CD8-positive, alpha-beta memory T cell (primary cell): ENCODE measurements at regions not wholly inside any gene's neighbourhood (a gene's known extent, or its start where the extent isn't known, plus 50 kb on each side); places are given as distances from the start of the nearest gene placed in this dataset.
"Not testable (repeated sequence)": the region's sequence is repeated elsewhere in the genome, so short reads cannot be mapped to it uniquely, and the experiment has no call there.

Source experiments
- CTCF ChIA-PET: fragments of 350-600 bp; sonication (Branson Sonifier 250); formaldehyde crosslinking; loops from one replicate; lab custom pipeline; 2021; ENCODE audit warnings: antibody characterized with exemption; lab: Charles Lee
- POLR2A ChIA-PET: fragments of 350-600 bp; sonication (Branson Sonifier 250); formaldehyde crosslinking; loops from one replicate; lab custom pipeline; 2021; ENCODE audit warnings: antibody characterized with exemption; lab: Charles Lee
- DNase-seq, 5 donors: peaks; one replicate each; pipeline versions ENCODE4 v3.0.0 to v3.0.0-alpha.2; 2020 to 2022; ENCODE audit warnings: mixed read lengths in 1 of 5
- H3K27ac ChIP-seq: one replicate; pipeline ENCODE4 v1.7.0; 2013; ENCODE audit warnings: low read depth, mild to moderate bottlenecking, low read length, moderate library complexity
- H3K27me3 ChIP-seq: 2 replicates; pipeline ENCODE4 v1.7.0; 2013; ENCODE audit warnings: low read length, mild to moderate bottlenecking; ENCODE audit not compliant: insufficient read depth, poor library complexity, severe bottlenecking
- H3K36me3 ChIP-seq: 2 replicates; pipeline ENCODE4 v1.7.0; 2013; ENCODE audit warnings: mild to moderate bottlenecking, low read length, moderate library complexity; ENCODE audit not compliant: insufficient read depth
- H3K4me1 ChIP-seq: 2 replicates; pipeline ENCODE4 v1.7.0; 2013; ENCODE audit warnings: mild to moderate bottlenecking, low read length, moderate library complexity; ENCODE audit not compliant: insufficient read depth
- H3K4me3 ChIP-seq: 2 replicates; pipeline ENCODE4 v1.7.0; 2013; ENCODE audit warnings: mild to moderate bottlenecking, low read length
- H3K9me3 ChIP-seq: 2 replicates; pipeline ENCODE4 v1.7.0; 2013; ENCODE audit warnings: mild to moderate bottlenecking, low read length
- H3K27ac Mint-ChIP-seq, 8 donors: one replicate each; pipeline ENCODE4 v1.8.0; 2020 to 2021; ENCODE audit warnings: mixed read lengths in 8 of 8, mild to moderate bottlenecking in 6 of 8, inconsistent platforms in 3 of 8, moderate library complexity in 3 of 8
- H3K27me3 Mint-ChIP-seq, 2 donors: one replicate each; pipeline ENCODE4 v1.8.0; 2020 to 2021; ENCODE audit warnings: mixed read lengths in 2 of 2, mild to moderate bottlenecking in 1 of 2, moderate library complexity in 1 of 2
- H3K36me3 Mint-ChIP-seq, 3 donors: one replicate each; pipeline ENCODE4 v1.8.0; 2020 to 2021; ENCODE audit warnings: mixed read lengths in 3 of 3, inconsistent platforms in 1 of 3, mild to moderate bottlenecking in 1 of 3
- H3K4me1 Mint-ChIP-seq, 3 donors: one replicate each; pipeline ENCODE4 v1.8.0; 2020 to 2021; ENCODE audit warnings: mixed read lengths in 3 of 3, inconsistent platforms in 1 of 3, mild to moderate bottlenecking in 1 of 3
- H3K4me3 Mint-ChIP-seq, 7 donors: one replicate each; pipeline ENCODE4 v1.8.0; 2020 to 2021; ENCODE audit warnings: mixed read lengths in 7 of 7, mild to moderate bottlenecking in 6 of 7, moderate library complexity in 4 of 7, inconsistent platforms in 2 of 7
- H3K9me3 Mint-ChIP-seq, 5 donors: one replicate each; pipeline ENCODE4 v1.8.0; 2020 to 2022; ENCODE audit warnings: mixed read lengths in 5 of 5, mild to moderate bottlenecking in 3 of 5, moderate library complexity in 2 of 5, inconsistent platforms in 1 of 5

DNA sequence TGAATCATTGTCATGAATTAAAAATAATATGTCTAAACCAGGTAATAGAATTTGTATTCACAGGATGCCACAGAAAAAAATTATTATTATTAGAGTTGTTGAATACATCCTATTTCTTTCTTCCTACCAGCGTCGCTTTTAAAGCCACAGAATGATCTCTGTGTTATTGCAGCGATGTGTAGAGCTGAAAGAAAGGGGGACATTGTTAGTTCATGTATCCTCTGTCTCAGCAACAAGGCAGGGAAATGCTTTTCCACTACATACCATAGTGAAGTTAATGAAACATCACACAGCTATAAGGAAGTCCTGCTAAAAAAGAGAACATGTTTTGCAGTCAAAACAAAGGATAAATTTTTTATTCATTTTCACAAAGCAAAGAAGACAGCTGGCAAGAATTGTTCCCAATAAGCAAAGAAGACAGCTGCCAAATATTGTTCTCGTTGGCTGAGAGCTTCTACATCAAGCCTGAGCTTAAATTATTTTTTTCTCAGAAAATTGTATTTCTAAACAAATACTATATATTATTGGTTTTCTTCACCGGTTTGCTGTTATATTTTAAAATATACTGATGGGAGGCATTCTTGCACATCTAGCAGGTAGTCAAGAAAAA is 1234.4 kb downstream of the SUCLG1 start:
- Histone ChIP-seq H3K4me1 (no peaks in the 10 kb centered on the region), H3K9me3 (no peaks in the 10 kb centered on the region), H3K27ac (no peak overlapping the region), H3K36me3 (no peaks in the 10 kb centered on the region), H3K27me3 (no peaks in the 10 kb centered on the region), H3K4me3 (no peak overlapping the region)
- POLR2A ChIA-PET = no interaction called here
- CTCF ChIA-PET = no interaction called here
- no peak for DNase-seq
- H3K27me3 Mint-ChIP-seq = no peaks in the 10 kb centered on the region
- peaks cover 0 to 17% (median 5%) of the 10 kb centered on the region in 5 donors for H3K9me3 Mint-ChIP-seq
- H3K27ac Mint-ChIP-seq = no peak overlapping the region
- no peaks in the 10 kb centered on the region for H3K36me3 Mint-ChIP-seq
- no peak overlapping the region for H3K4me3 Mint-ChIP-seq
- no peaks in the 10 kb centered on the region for H3K4me1 Mint-ChIP-seq

DNA sequence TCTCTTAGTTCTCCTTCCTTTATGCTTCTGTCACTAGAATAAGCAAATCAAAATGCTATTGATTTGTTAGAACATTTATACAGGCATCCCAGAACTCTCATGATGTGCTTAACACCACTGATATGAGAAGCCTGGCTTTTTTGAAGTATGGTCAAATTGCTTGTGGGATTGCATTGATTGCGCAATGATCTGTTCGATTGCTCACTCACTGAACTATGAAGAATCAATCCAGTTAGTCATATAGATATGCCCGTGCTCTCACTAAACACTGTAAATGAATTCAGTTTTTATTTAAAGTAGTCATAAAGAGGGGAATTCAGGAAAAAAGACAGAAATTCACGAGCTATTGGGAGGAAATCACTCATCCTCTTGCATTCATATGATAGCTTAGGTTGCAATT is 1237.8 kb downstream of the SUCLG1 start:
- no peak overlapping the region for H3K4me3 ChIP-seq
- H3K4me1 Mint-ChIP-seq = no peaks in the 10 kb centered on the region
- H3K4me1 ChIP-seq = no peaks in the 10 kb centered on the region
- ChIA-PET CTCF (no interaction called here), POLR2A (no interaction called here)
- no peaks in the 10 kb centered on the region for H3K27me3 Mint-ChIP-seq
- no peak overlapping the region for H3K27ac Mint-ChIP-seq
- H3K27ac ChIP-seq = no peak overlapping the region
- no peak for DNase-seq
- no peaks in the 10 kb centered on the region for H3K9me3 ChIP-seq
- H3K27me3 ChIP-seq = no peaks in the 10 kb centered on the region
- H3K36me3 ChIP-seq = no peaks in the 10 kb centered on the region
- peaks cover 0 to 13% (median 4%) of the 10 kb centered on the region in 5 donors for H3K9me3 Mint-ChIP-seq
- H3K36me3 Mint-ChIP-seq = no peaks in the 10 kb centered on the region
- H3K4me3 Mint-ChIP-seq = no peak overlapping the region

DNA sequence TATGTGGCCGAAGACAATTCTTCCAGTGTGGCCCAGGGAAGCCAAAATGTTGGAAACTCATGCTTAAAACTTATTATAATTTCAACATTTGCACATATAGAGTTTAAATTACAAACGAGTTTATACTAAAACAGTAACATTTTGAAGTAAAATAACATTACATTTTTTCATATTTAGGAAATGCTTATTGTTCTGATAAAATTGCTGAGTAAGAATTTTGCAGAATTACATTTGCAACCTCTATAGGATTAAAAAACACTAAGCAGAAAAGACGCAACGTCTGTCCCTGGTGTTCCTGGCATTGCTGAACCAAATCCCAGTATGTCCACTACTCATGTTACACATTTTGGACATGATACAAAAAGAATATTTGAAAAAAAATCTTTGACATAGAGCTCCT is 1241.2 kb downstream of the SUCLG1 start:
- CTCF ChIA-PET = no interaction called here
- H3K4me3 Mint-ChIP-seq = no peak overlapping the region

DNA sequence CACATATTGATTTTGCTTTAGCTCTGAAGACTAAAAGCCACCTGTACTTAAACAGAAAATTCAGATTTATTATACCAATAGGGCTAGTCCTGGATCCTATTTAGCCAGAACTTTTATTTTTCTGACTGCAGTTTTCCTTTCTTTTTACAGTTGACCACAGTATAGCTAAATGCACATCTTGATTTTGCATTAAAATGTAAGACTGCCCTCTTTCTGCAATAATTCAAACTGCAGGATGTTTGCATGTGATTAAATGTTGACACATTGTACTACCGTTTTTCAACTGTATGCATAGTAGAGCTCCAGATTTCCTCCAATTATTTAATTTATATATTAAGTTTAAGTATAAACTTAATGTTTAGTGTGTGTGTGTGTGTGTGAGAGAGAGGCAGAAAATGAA is 1262.9 kb downstream of the SUCLG1 start:
- Histone ChIP-seq H3K9me3 (no peaks in the 10 kb centered on the region), H3K27ac (no peak overlapping the region), H3K36me3 (no peaks in the 10 kb centered on the region), H3K4me1 (no peaks in the 10 kb centered on the region), H3K4me3 (no peak overlapping the region), H3K27me3 (no peaks in the 10 kb centered on the region)
- Mint-ChIP-seq H3K4me1 (no peaks in the 10 kb centered on the region), H3K27ac (no peak overlapping the region), H3K9me3 (peaks cover 0 to 10% (median 3%) of the 10 kb centered on the region in 5 donors), H3K27me3 (peaks cover 0 to 1% of the 10 kb centered on the region in 2 donors), H3K36me3 (no peaks in the 10 kb centered on the region), H3K4me3 (no peak overlapping the region)
- ChIA-PET CTCF (no interaction called here), POLR2A (no interaction called here)
- DNase-seq = no peak

More for the DNA sequence above, 1241.2 kb downstream of the SUCLG1 start:
- no peak overlapping the region for H3K27ac Mint-ChIP-seq
- H3K4me1 ChIP-seq = no peaks in the 10 kb centered on the region
- H3K27me3 Mint-ChIP-seq = no peaks in the 10 kb centered on the region
- H3K9me3 Mint-ChIP-seq = peaks cover 0 to 16% (median 8%) of the 10 kb centered on the region in 5 donors
- H3K36me3 ChIP-seq = no peaks in the 10 kb centered on the region
- H3K4me3 ChIP-seq = no peak overlapping the region
- H3K27me3 ChIP-seq = no peaks in the 10 kb centered on the region
- POLR2A ChIA-PET = no interaction called here
- no peak overlapping the region for H3K27ac ChIP-seq
- no peaks in the 10 kb centered on the region for H3K4me1 Mint-ChIP-seq
- no peaks in the 10 kb centered on the region for H3K36me3 Mint-ChIP-seq
- DNase-seq = no peak
- no peaks in the 10 kb centered on the region for H3K9me3 ChIP-seq

DNA sequence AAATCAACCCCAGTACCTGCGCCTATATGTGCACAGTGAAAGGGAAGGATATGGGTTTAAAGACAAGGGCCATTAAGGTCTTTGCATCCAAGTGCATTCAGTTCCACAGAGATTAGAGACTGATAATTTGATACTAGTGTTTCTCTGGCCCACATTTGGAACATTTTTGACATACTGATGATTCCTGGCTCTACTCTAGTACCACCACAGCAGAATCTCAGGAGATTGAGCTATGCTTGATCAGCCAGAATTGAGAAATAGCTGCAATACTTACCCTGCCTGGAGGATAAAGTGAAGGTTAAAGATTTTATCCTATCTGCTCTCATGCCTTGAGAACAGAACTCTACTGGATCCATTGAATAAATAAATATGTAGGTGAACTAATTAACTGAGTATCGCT is 1267.8 kb downstream of the SUCLG1 start:
- CTCF ChIA-PET = no interaction called here
- no peak for DNase-seq
- no peaks in the 10 kb centered on the region for H3K36me3 Mint-ChIP-seq
- Histone ChIP-seq H3K4me1 (no peaks in the 10 kb centered on the region), H3K27ac (no peak overlapping the region), H3K36me3 (no peaks in the 10 kb centered on the region), H3K27me3 (no peaks in the 10 kb centered on the region), H3K4me3 (no peak overlapping the region), H3K9me3 (no peaks in the 10 kb centered on the region)
- H3K9me3 Mint-ChIP-seq = peaks cover 0 to 4% (median 0%) of the 10 kb centered on the region in 5 donors
- H3K4me3 Mint-ChIP-seq = no peak overlapping the region
- H3K27ac Mint-ChIP-seq = no peak overlapping the region
- no peaks in the 10 kb centered on the region for H3K4me1 Mint-ChIP-seq
- H3K27me3 Mint-ChIP-seq = peaks cover 0 to 1% of the 10 kb centered on the region in 2 donors
- POLR2A ChIA-PET = no interaction called here

DNA sequence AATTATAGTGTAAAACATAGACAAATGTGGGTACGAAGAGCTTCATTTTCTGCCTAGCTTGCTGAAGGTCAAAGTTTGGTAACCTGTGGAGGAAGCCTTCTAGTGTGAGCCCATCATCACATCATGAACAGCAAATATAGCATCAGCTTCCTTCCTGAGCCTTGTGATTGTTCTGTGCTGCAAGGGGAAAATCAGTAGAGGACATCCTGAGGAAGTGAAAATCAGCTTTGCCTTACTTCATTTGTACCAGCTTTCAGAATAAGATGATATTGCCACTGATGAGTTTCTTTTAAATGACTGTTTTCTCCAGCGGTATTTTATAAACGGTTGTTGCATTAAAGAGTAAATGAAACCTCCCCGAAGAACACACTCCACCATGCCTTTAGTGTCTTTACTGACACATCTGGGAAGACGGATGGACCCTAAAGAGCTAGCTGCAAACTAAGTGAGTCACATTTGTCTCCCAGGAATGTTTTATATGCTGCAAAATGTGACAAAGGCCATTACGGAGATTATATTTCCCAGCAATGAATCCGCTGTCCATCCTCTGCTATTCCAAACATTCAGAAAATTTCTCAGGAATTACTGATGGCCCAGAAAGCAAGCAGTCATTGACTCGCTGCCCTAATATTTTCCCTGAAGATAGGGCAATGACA is 1272.8 kb downstream of the SUCLG1 start:
- DNase-seq = no peak
- CTCF ChIA-PET = no interaction called here
- H3K9me3 Mint-ChIP-seq = peaks cover 0 to 10% (median 3%) of the 10 kb centered on the region in 5 donors

DNA sequence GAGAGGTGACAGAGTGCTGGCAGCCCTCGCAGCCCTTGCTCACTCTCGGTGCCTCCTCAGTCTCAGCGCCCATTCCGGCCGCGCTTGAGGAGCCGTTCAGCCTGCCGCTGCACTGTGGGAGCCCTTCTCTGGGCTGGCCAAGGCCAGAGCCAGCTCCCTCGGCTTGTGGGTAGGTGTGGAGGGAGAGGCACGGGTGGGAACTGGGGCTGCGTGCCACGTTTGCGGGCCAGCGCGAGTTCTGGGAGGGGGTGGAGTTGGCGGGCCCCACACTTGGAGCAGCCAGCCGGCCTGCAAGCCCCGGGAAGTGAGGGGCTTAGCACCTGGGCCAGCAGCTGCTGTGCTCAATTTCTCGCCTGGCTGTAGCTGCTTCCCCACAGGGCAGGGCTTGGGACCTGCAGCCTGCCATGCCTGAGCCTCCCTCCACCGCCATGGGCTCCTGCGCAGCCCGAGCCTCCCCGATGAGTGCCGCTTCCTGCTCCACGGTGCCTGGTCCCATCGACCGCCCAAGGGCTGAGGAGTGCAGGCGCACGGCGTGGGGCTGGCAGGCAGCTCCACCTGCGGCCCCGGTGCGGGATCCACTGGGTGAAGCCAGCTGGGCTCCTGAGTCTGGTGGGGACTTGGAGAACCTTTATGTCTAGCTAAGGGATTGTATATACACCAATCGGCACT is 1278.1 kb downstream of the SUCLG1 start:
- DNase-seq, H3K27ac Mint-ChIP-seq, POLR2A ChIA-PET, H3K4me3 Mint-ChIP-seq, H3K27ac ChIP-seq, H3K4me3 ChIP-seq, H3K9me3 ChIP-seq, CTCF ChIA-PET, H3K36me3 Mint-ChIP-seq, H3K27me3 ChIP-seq, H3K4me1 Mint-ChIP-seq, H3K36me3 ChIP-seq, H3K4me1 ChIP-seq, H3K27me3 Mint-ChIP-seq: not testable (repeated sequence)
- peaks cover 0 to 17% (median 7%) of the 10 kb centered on the region in 5 donors for H3K9me3 Mint-ChIP-seq

More for the DNA sequence above, 1272.8 kb downstream of the SUCLG1 start:
- Mint-ChIP-seq H3K36me3 (no peaks in the 10 kb centered on the region), H3K4me1 (no peaks in the 10 kb centered on the region), H3K27me3 (no peaks in the 10 kb centered on the region), H3K27ac (no peak overlapping the region), H3K4me3 (no peak overlapping the region)
- Histone ChIP-seq H3K27me3 (no peaks in the 10 kb centered on the region), H3K4me3 (no peak overlapping the region), H3K4me1 (no peaks in the 10 kb centered on the region), H3K27ac (no peak overlapping the region), H3K36me3 (no peaks in the 10 kb centered on the region), H3K9me3 (no peaks in the 10 kb centered on the region)
- POLR2A ChIA-PET = no interaction called here

DNA sequence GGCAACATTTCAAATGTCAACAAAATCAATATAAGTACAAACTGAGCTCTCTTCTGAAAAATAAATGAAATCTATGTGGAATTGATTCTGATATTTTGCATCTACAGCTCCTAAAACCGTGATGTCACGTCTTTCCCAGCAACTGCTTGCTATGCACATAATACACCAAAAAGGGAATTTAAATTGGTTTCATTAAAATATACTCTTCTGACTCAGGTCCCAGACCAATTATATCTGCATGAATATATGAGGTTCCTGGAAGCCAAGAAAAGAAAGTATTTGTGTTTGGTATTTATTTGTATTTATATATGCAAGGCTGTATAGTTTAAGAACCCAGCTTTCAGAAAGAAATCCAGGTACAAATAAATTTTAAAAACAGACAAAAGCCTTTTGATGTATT is 1282.5 kb downstream of the SUCLG1 start:
- CTCF ChIA-PET = no interaction called here
- no peak for DNase-seq
- Mint-ChIP-seq H3K27ac (no peak overlapping the region), H3K9me3 (peaks cover 2 to 25% (median 9%) of the 10 kb centered on the region in 5 donors), H3K27me3 (no peaks in the 10 kb centered on the region), H3K4me1 (no peaks in the 10 kb centered on the region), H3K4me3 (no peak overlapping the region), H3K36me3 (no peaks in the 10 kb centered on the region)
- Histone ChIP-seq H3K27ac (no peak overlapping the region), H3K27me3 (no peaks in the 10 kb centered on the region), H3K36me3 (no peaks in the 10 kb centered on the region), H3K9me3 (no peaks in the 10 kb centered on the region), H3K4me1 (no peaks in the 10 kb centered on the region), H3K4me3 (no peak overlapping the region)
- POLR2A ChIA-PET = no interaction called here
